Neuronal stem cell (in vitro differentiated cells): ENCODE measurements at regions not wholly inside any gene's neighbourhood (a gene's known extent, or its start where the extent isn't known, plus 50 kb on each side); places are given as distances from the start of the nearest gene placed in this dataset.

Experiments used
- DNase-seq: peaks from one replicate; pipeline ENCODE4 v3.0.0-alpha.2; 2013; ENCODE audit warnings: low spot score
- H2AFZ ChIP-seq: one replicate; pipeline ENCODE4 v1.6.1; 2013; ENCODE audit warnings: mild to moderate bottlenecking, low read length, inconsistent platforms
- H2AK5ac ChIP-seq: 2 replicates; pipeline ENCODE4 v1.6.1; 2013; ENCODE audit warnings: low read depth, mild to moderate bottlenecking, inconsistent platforms, low read length, moderate library complexity, mixed read lengths
- H2BK120ac ChIP-seq: 2 replicates; pipeline ENCODE4 v1.6.1; 2013; ENCODE audit warnings: low read depth, mild to moderate bottlenecking, inconsistent platforms, low read length, moderate library complexity, mixed read lengths
- H2BK12ac ChIP-seq: one replicate; pipeline ENCODE4 v1.6.1; 2013; ENCODE audit warnings: low read length, inconsistent platforms
- H2BK15ac ChIP-seq: 2 replicates; pipeline ENCODE4 v1.6.1; 2013; ENCODE audit warnings: mild to moderate bottlenecking, low read length, inconsistent platforms, mixed read lengths
- H2BK5ac ChIP-seq: one replicate; pipeline ENCODE4 v1.6.1; 2013; ENCODE audit warnings: inconsistent platforms, mild to moderate bottlenecking, low read length, moderate library complexity
- H3K14ac ChIP-seq: one replicate; pipeline ENCODE4 v1.6.1; 2013; ENCODE audit warnings: low read length, inconsistent platforms
- H3K18ac ChIP-seq: 2 replicates; pipeline ENCODE4 v1.6.1; 2013; ENCODE audit warnings: low read length, inconsistent platforms
- H3K23ac ChIP-seq: 2 replicates; pipeline ENCODE4 v1.6.1; 2013; ENCODE audit warnings: low read depth, mild to moderate bottlenecking, mixed read lengths, low read length, inconsistent platforms; ENCODE audit not compliant: poor library complexity
- H3K27ac ChIP-seq: replicated peaks from 3 replicates; pipeline ENCODE4 v1.5.1; 2013; ENCODE audit warnings: low read length, inconsistent platforms
- H3K27me3 ChIP-seq, 3 experiments: 2 replicates each; pipeline ENCODE4 v1.6.1; 2013; ENCODE audit warnings: low read length in 3 of 3, mild to moderate bottlenecking in 2 of 3, inconsistent platforms in 1 of 3, low read depth in 1 of 3, mixed read lengths in 1 of 3, moderate library complexity in 1 of 3; ENCODE audit not compliant: control insufficient read depth in 3 of 3, insufficient read depth in 3 of 3
- H3K36me3 ChIP-seq, 2 donors: replicated peaks in 1 of 2; 2 replicates each; pipeline ENCODE4 v1.6.1; 2013; ENCODE audit warnings: low read length in 2 of 2; ENCODE audit not compliant: control insufficient read depth in 2 of 2, insufficient read depth in 2 of 2
- H3K4ac ChIP-seq: 2 replicates; pipeline ENCODE4 v1.6.1; 2013; ENCODE audit warnings: inconsistent platforms, mild to moderate bottlenecking, low read length, moderate library complexity
- H3K4me1 ChIP-seq, 2 donors: 1 replicate in 1 of 2; 2 replicates in 1 of 2; pipeline ENCODE4 v1.6.1; 2013; ENCODE audit warnings: low read length in 2 of 2, low read depth in 1 of 2; ENCODE audit not compliant: control insufficient read depth in 2 of 2, insufficient read depth in 1 of 2
- H3K4me2 ChIP-seq: one replicate; pipeline ENCODE4 v1.6.1; 2013; ENCODE audit warnings: mild to moderate bottlenecking, low read length, inconsistent platforms; ENCODE audit not compliant: insufficient read depth, poor library complexity, severe bottlenecking
- H3K4me3 ChIP-seq, 2 donors: 2 replicates each; pipeline ENCODE4 v1.5.1; 2013; ENCODE audit warnings: low read length in 2 of 2, mild to moderate bottlenecking in 2 of 2, inconsistent platforms in 1 of 2, moderate library complexity in 1 of 2
- H3K79me1 ChIP-seq: one replicate; pipeline ENCODE4 v1.6.1; 2013; ENCODE audit warnings: low read depth, mild to moderate bottlenecking, inconsistent platforms, low read length, moderate library complexity
- H3K9ac ChIP-seq: one replicate; pipeline ENCODE4 v1.6.1; 2013; ENCODE audit warnings: mild to moderate bottlenecking, low read depth, low read length, inconsistent platforms; ENCODE audit not compliant: poor library complexity
- H3K9me3 ChIP-seq, 2 donors: replicated peaks in 1 of 2; 2 replicates each; pipeline versions ENCODE3 to v1.6.1; 2013; ENCODE audit warnings: low read length in 2 of 2, mild to moderate bottlenecking in 2 of 2, inconsistent platforms in 1 of 2, low read depth in 1 of 2, mixed read lengths in 1 of 2, moderate library complexity in 1 of 2; ENCODE audit not compliant: control insufficient read depth in 2 of 2, insufficient read depth in 1 of 2
- H4K8ac ChIP-seq: one replicate; pipeline ENCODE4 v1.6.1; 2013; ENCODE audit warnings: low read depth, mild to moderate bottlenecking, inconsistent platforms, low read length, moderate library complexity
- H4K91ac ChIP-seq: one replicate; pipeline ENCODE4 v1.6.1; 2013; ENCODE audit warnings: low read length, low read depth, mild to moderate bottlenecking, inconsistent platforms; ENCODE audit not compliant: poor library complexity
- WGBS, 2 donors: extraction: QIAGEN DNeasy Blood & Tissue Kit; methylation state at CpG; one replicate each; pipeline ENCODE4 v1.1.7; 2013; ENCODE audit warnings: missing lambda C conversion rate in 2 of 2, mixed read lengths in 1 of 2; ENCODE audit not compliant: insufficient read length in 2 of 2, insufficient replicate concordance in 1 of 2; ENCODE audit errors: extremely low coverage in 2 of 2; 5-methylcytosine and 5-hydroxymethylcytosine counted together

DNA sequence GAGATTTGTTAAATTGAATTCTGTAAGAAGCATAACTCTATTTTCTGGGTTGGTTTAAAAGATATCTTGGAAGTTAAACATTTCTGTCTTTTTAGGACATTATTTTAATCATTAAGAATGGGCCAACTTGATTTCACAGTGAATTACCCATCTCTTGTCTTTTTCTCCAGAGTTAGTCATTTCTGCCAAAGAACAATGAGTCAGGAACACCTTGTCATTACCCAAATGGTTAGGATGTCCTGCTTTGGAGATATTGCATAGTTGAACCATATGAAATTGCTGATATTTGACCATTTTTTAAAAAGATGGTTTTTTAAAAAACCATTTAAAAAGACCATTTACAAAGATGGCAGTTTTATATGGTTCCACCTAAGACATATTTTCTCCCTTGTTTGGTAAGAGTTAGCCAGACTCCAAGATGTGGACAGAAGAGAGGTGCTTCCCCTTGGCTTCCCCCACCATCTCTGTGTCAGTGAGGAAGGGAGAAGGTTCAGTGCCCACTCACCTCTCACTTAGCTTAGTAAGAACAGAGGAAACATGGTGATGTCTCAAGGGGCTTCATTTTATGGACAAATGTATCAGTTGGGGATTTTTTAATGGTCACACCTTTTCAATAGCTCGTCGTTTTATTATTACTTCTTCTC, 103.0 kb downstream of the PCSK1 start:
- H3K79me1 ChIP-seq: no peaks in the 10 kb centered on the region
- H3K9me3 ChIP-seq: no peaks in the 10 kb centered on the region
- H3K23ac ChIP-seq: no peak overlapping the region
- no peak overlapping the region for H4K91ac ChIP-seq
- no peak overlapping the region for H3K14ac ChIP-seq
- no peak for DNase-seq
- H3K27me3 ChIP-seq: no peaks in the 10 kb centered on the region
- H2AFZ ChIP-seq: no peak overlapping the region
- H3K4me2 ChIP-seq: no peak overlapping the region
- no peak overlapping the region for H2BK5ac ChIP-seq
- H3K9ac ChIP-seq: no peak overlapping the region
- H3K4me3 ChIP-seq: no peak overlapping the region
- no peaks in the 10 kb centered on the region for H3K4me1 ChIP-seq
- no peak overlapping the region for H3K4ac ChIP-seq
- no peak overlapping the region for H3K18ac ChIP-seq
- WGBS, 2 donors: no CpG with 5 or more reads among the region's 2 CpGs
- no peak overlapping the region for H2BK12ac ChIP-seq
- H3K27ac ChIP-seq: no peak overlapping the region
- H2BK120ac ChIP-seq: no peak overlapping the region
- H3K36me3 ChIP-seq: no peaks in the 10 kb centered on the region
- no peak overlapping the region for H4K8ac ChIP-seq
- H2AK5ac ChIP-seq: no peak overlapping the region
- H2BK15ac ChIP-seq: no peak overlapping the region

DNA sequence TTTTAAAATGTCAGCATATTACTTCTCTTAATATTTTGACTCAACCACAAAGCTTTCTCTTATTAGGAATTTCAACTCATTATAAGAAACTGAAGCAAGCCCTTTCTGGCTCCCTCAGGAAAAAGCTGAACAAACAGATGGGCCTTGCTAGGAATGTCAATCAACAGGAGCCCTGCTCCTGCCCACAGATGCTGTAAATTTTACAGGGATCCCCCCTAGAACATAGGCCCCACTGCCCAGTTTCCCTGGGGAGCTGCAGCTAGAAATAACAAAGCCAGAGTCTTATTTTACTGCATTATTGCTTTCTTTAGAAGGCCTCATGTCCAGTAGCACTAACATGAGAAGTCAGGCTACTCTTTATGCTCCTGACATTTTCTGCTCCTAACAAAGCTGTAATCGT, 103.8 kb downstream of the PCSK1 start:
- no CpG with 5 or more reads among the region's 1 CpG for WGBS, 2 donors
- Histone ChIP-seq H3K9me3 (no peaks in the 10 kb centered on the region), H3K27me3 (no peaks in the 10 kb centered on the region), H2BK5ac (no peak overlapping the region), H4K91ac (no peak overlapping the region), H3K79me1 (no peaks in the 10 kb centered on the region), H2AFZ (peak overlapping the region; percentile 5), H2AK5ac (no peak overlapping the region), H3K4me1 (no peaks in the 10 kb centered on the region), H3K27ac (no peak overlapping the region), H3K14ac (no peak overlapping the region), H3K4me2 (no peak overlapping the region), H2BK15ac (no peak overlapping the region), H3K23ac (no peak overlapping the region), H3K18ac (no peak overlapping the region), H3K4ac (no peak overlapping the region), H3K9ac (no peak overlapping the region), H2BK12ac (no peak overlapping the region), H2BK120ac (no peak overlapping the region), H4K8ac (no peak overlapping the region), H3K4me3 (no peak overlapping the region), H3K36me3 (no peaks in the 10 kb centered on the region)
- DNase-seq: no peak

DNA sequence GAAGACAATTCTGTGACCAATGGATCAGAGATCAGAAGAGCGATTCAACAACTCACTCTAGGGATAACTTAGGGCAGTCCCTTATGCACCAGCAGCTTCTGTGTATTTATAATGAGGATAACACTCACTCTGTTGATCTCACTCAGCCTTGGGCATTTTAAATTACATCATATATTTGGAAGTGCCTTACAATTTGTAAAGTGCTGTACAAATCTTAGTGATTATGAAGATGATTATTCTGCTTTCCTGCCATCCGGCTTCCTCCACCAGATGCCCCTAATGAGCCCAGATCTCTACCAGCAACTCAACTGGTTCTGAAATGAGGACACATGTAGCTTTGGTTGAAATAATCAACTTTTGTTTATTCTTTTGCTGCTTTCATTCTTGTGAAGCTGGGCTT, 105.3 kb downstream of the PCSK1 start:
- WGBS, 2 donors: no CpG with 5 or more reads among the region's 2 CpGs
- Histone ChIP-seq H3K27ac (no peak overlapping the region), H3K4me1 (no peaks in the 10 kb centered on the region), H4K91ac (no peak overlapping the region), H3K9me3 (no peaks in the 10 kb centered on the region), H2BK120ac (no peak overlapping the region), H3K4me3 (no peak overlapping the region), H3K27me3 (no peaks in the 10 kb centered on the region), H4K8ac (no peak overlapping the region), H3K18ac (no peak overlapping the region), H2AK5ac (no peak overlapping the region), H3K9ac (no peak overlapping the region), H3K23ac (no peak overlapping the region), H2AFZ (no peak overlapping the region), H2BK5ac (no peak overlapping the region), H2BK15ac (no peak overlapping the region), H3K14ac (no peak overlapping the region), H3K79me1 (no peaks in the 10 kb centered on the region), H2BK12ac (no peak overlapping the region), H3K36me3 (no peaks in the 10 kb centered on the region), H3K4ac (no peak overlapping the region), H3K4me2 (no peak overlapping the region)
- DNase-seq: no peak

DNA sequence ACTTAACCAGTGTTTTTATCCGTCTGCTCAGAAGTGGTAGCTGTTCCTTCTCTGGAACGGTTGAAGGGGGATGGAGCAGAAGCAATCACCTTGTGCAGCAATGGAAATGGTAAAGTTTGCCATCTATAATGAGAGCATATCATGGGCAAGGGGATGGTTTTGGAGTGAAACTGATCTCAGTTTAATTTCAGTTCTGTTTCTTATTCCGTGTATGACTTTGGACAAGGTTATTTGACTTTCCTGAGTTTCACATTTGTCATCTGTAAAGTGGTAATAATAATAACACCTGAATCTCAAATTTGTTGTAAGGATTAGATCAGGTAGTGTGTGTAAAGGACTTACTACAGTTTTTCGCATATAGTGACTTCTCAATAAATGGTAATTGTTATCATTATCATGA, 106.1 kb downstream of the PCSK1 start:
- Histone ChIP-seq H3K4me3 (no peak overlapping the region), H3K23ac (no peak overlapping the region), H3K27me3 (no peaks in the 10 kb centered on the region), H3K9ac (no peak overlapping the region), H3K4me2 (no peak overlapping the region), H3K36me3 (no peaks in the 10 kb centered on the region), H3K14ac (no peak overlapping the region), H3K27ac (no peak overlapping the region), H2BK15ac (no peak overlapping the region), H3K4ac (no peak overlapping the region), H2AFZ (no peak overlapping the region), H2BK12ac (no peak overlapping the region), H3K9me3 (no peaks in the 10 kb centered on the region), H3K79me1 (no peaks in the 10 kb centered on the region), H2BK120ac (no peak overlapping the region), H4K8ac (no peak overlapping the region), H2BK5ac (no peak overlapping the region), H2AK5ac (no peak overlapping the region), H3K4me1 (no peaks in the 10 kb centered on the region), H4K91ac (no peak overlapping the region), H3K18ac (no peak overlapping the region)
- DNase-seq: no peak
- whole genome bisulfite sequencing, 2 donors: no CpG with 5 or more reads among the region's 4 CpGs
